ENCODE measurements at regions not wholly inside any gene's neighbourhood (a gene's known extent, or its start where the extent isn't known, plus 50 kb on each side); places are given as distances from the start of the nearest gene placed in this dataset.

GRCh38 chr4:14260591-14260990 lies 633.1 kb upstream of the BOD1L1 start:
- Histone ChIP-seq H3K27me3 (ENCODE audit: control insufficient read depth, insufficient read depth, low read length, poor library complexity, severe bottlenecking) (no peaks in the 10 kb centered on the region), H3K4me1 (ENCODE audit: control insufficient read depth, insufficient read depth, low read length) (no peaks in the 10 kb centered on the region), H3K27ac (ENCODE audit: low read depth, low read length) (no peak overlapping the region), H3K4me3 (ENCODE audit: low read length) (no peak overlapping the region), H3K9ac (ENCODE audit: extremely low read depth, low read length, poor library complexity, severe bottlenecking) (no peak overlapping the region), H3K36me3 (ENCODE audit: control insufficient read depth, insufficient read depth, low read length) (no peaks in the 10 kb centered on the region), H3K9me3 (ENCODE audit: control insufficient read depth, low read length) (no peaks in the 10 kb centered on the region)
- WGBS, 2 experiments (ENCODE audit: insufficient coverage in 1 of 2, insufficient read length in 1 of 2) = 82 to 86% methylated on average over 2 to 3 of the region's 3 CpGs
- TF ChIP-seq, protein P1, sequence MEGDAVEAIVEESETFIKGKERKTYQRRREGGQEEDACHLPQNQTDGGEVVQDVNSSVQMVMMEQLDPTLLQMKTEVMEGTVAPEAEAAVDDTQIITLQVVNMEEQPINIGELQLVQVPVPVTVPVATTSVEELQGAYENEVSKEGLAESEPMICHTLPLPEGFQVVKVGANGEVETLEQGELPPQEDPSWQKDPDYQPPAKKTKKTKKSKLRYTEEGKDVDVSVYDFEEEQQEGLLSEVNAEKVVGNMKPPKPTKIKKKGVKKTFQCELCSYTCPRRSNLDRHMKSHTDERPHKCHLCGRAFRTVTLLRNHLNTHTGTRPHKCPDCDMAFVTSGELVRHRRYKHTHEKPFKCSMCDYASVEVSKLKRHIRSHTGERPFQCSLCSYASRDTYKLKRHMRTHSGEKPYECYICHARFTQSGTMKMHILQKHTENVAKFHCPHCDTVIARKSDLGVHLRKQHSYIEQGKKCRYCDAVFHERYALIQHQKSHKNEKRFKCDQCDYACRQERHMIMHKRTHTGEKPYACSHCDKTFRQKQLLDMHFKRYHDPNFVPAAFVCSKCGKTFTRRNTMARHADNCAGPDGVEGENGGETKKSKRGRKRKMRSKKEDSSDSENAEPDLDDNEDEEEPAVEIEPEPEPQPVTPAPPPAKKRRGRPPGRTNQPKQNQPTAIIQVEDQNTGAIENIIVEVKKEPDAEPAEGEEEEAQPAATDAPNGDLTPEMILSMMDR (conservative IDR thresholded peaks at IDR 0.05) = no peak
- Mint-ChIP-seq H3K4me1 (peaks cover 3% of the 10 kb centered on the region), H3K27ac (no peak overlapping the region), H3K4me3 (no peak overlapping the region), H3K27me3 (ENCODE audit: insufficient read depth) (no peaks in the 10 kb centered on the region), H3K36me3 (ENCODE audit: low read depth) (peaks cover 2% of the 10 kb centered on the region), H3K9me3 (no peaks in the 10 kb centered on the region)
- no peak for DNase-seq

DNA sequence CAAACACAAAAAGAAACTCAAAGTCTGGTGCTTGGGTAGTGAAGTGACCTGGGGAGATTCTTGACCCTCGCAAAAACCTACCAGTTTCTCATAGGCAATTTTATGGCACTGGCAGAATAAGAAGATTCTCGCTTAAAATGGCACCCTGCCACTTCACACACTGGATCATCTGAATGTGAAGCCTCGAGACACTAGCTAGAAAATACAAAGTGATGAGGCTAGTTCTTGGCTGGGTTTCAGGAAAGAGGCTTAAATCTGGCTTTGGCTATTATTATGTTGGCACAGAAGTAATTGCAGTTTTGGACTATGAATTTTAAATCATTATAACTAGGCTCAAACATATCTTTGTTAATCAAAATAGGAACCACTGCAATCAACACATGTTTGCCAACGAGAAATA lies 634.7 kb upstream of the BOD1L1 start:
- peaks cover 3% of the 10 kb centered on the region for H3K4me1 Mint-ChIP-seq
- H3K4me1 ChIP-seq (ENCODE audit: control insufficient read depth, insufficient read depth, low read length) = no peaks in the 10 kb centered on the region

GRCh38 chr4:14264437-14264836 lies 636.9 kb upstream of the BOD1L1 start:
- H3K27ac ChIP-seq (ENCODE audit: low read depth, low read length) = no peak overlapping the region
- Mint-ChIP-seq H3K9me3 (no peaks in the 10 kb centered on the region), H3K4me1 (peaks cover under 1% of the 10 kb centered on the region), H3K36me3 (ENCODE audit: low read depth) (peaks cover 2% of the 10 kb centered on the region), H3K27ac (no peak overlapping the region), H3K4me3 (no peak overlapping the region), H3K27me3 (ENCODE audit: insufficient read depth) (no peaks in the 10 kb centered on the region)
- 92 to 100% methylated on average over 3 to 4 of the region's 4 CpGs for WGBS, 2 experiments (ENCODE audit: insufficient coverage in 1 of 2, insufficient read length in 1 of 2)
- TF ChIP-seq, protein P1 (conservative IDR thresholded peaks at IDR 0.05) = peak; percentile 69
- no peak overlapping the region for H3K4me3 ChIP-seq (ENCODE audit: low read length)
- no peaks in the 10 kb centered on the region for H3K36me3 ChIP-seq (ENCODE audit: control insufficient read depth, insufficient read depth, low read length)
- H3K27me3 ChIP-seq (ENCODE audit: control insufficient read depth, insufficient read depth, low read length, poor library complexity, severe bottlenecking) = no peaks in the 10 kb centered on the region
- DNase-seq = peak; percentile 60
- no peaks in the 10 kb centered on the region for H3K4me1 ChIP-seq (ENCODE audit: control insufficient read depth, insufficient read depth, low read length)
- H3K9ac ChIP-seq (ENCODE audit: extremely low read depth, low read length, poor library complexity, severe bottlenecking) = no peak overlapping the region
- H3K9me3 ChIP-seq (ENCODE audit: control insufficient read depth, low read length) = no peaks in the 10 kb centered on the region

More for the DNA sequence above, 634.7 kb upstream of the BOD1L1 start:
- Mint-ChIP-seq H3K27me3 (ENCODE audit: insufficient read depth) (no peaks in the 10 kb centered on the region), H3K36me3 (ENCODE audit: low read depth) (peaks cover 2% of the 10 kb centered on the region), H3K9me3 (no peaks in the 10 kb centered on the region), H3K27ac (no peak overlapping the region), H3K4me3 (no peak overlapping the region)
- H3K9me3 ChIP-seq (ENCODE audit: control insufficient read depth, low read length) = no peaks in the 10 kb centered on the region
- no peak overlapping the region for H3K27ac ChIP-seq (ENCODE audit: low read depth, low read length)
- TF ChIP-seq, protein P1 (conservative IDR thresholded peaks at IDR 0.05) = no peak
- WGBS, 2 experiments (ENCODE audit: insufficient coverage in 1 of 2, insufficient read length in 1 of 2) = 79 to 100% methylated on average over 1 to 4 of the region's 4 CpGs
- no peaks in the 10 kb centered on the region for H3K27me3 ChIP-seq (ENCODE audit: control insufficient read depth, insufficient read depth, low read length, poor library complexity, severe bottlenecking)
- no peak for DNase-seq
- H3K36me3 ChIP-seq (ENCODE audit: control insufficient read depth, insufficient read depth, low read length) = no peaks in the 10 kb centered on the region
- H3K4me3 ChIP-seq (ENCODE audit: low read length) = no peak overlapping the region
- no peak overlapping the region for H3K9ac ChIP-seq (ENCODE audit: extremely low read depth, low read length, poor library complexity, severe bottlenecking)
